Keratinocyte (primary cell): ENCODE measurements at regions not wholly inside any gene's neighbourhood (a gene's known extent, or its start where the extent isn't known, plus 50 kb on each side); places are given as distances from the start of the nearest gene placed in this dataset.

ENCODE experiments used
- DNase-seq: peaks from one replicate; pipeline ENCODE4 v3.0.0-alpha.2; 2011; ENCODE audit warnings: low read depth, missing footprints, low spot score
- FAIRE-seq: peaks from 2 replicates; lab custom pipeline; 2011; peaks lifted over from hg19 to GRCh38; lab: Jason Lieb, UNC
- H2AFZ ChIP-seq: 2 replicates; pipeline ENCODE4 v1.6.0; 2012; ENCODE audit warnings: low read length, control low read depth, inconsistent platforms; ENCODE audit not compliant: control insufficient read depth
- H3K27ac ChIP-seq: 2 replicates; pipeline ENCODE4 v1.5.1; 2011; ENCODE audit warnings: low read length; ENCODE audit not compliant: control insufficient read depth, insufficient read depth
- H3K27me3 ChIP-seq: 3 replicates; pipeline ENCODE4 v1.6.0; 2011; ENCODE audit warnings: low read length; ENCODE audit not compliant: control insufficient read depth, insufficient read depth; ENCODE audit errors: extremely low read depth
- H3K36me3 ChIP-seq, 2 experiments: 2 replicates in 1 of 2; 3 replicates in 1 of 2; pipeline ENCODE4 v1.5.1; 2011; ENCODE audit warnings: low read length in 2 of 2, mild to moderate bottlenecking in 1 of 2; ENCODE audit not compliant: control insufficient read depth in 2 of 2, insufficient read depth in 2 of 2; ENCODE audit errors: extremely low read depth in 1 of 2
- H3K4me1 ChIP-seq: 3 replicates; pipeline ENCODE4 v1.5.1; 2011; ENCODE audit warnings: low read length; ENCODE audit not compliant: control insufficient read depth, insufficient read depth; ENCODE audit errors: extremely low read depth
- H3K4me2 ChIP-seq: 3 replicates; pipeline ENCODE4 v1.6.0; 2011; ENCODE audit warnings: low read depth, low read length; ENCODE audit not compliant: control insufficient read depth, insufficient read depth; ENCODE audit errors: extremely low read depth
- H3K4me3 ChIP-seq, 3 experiments: fragments of 200-600 bp in 1 of 3; sonication (generic) in 1 of 3; 2 replicates in 2 of 3; 3 replicates in 1 of 3; pipeline ENCODE4 v1.5.1; 2011 to 2016; ENCODE audit warnings: low read length in 3 of 3, mild to moderate bottlenecking in 3 of 3, control low read depth in 2 of 3, inconsistent platforms in 1 of 3, low read depth in 1 of 3, mixed read lengths in 1 of 3, mixed run types in 1 of 3, moderate library complexity in 1 of 3; ENCODE audit not compliant: control insufficient read depth in 2 of 3, insufficient read depth in 2 of 3; ENCODE audit errors: extremely low read depth in 1 of 3
- H3K79me2 ChIP-seq: 2 replicates; pipeline ENCODE4 v1.6.0; 2012; ENCODE audit warnings: low read length; ENCODE audit not compliant: control insufficient read depth, insufficient read depth
- H3K9ac ChIP-seq: 3 replicates; pipeline ENCODE4 v1.6.0; 2011; ENCODE audit warnings: low read length; ENCODE audit not compliant: control insufficient read depth, insufficient read depth; ENCODE audit errors: extremely low read depth
- H3K9me1 ChIP-seq: 3 replicates; pipeline ENCODE4 v1.6.0; 2011; ENCODE audit warnings: low read length; ENCODE audit not compliant: control insufficient read depth, insufficient read depth; ENCODE audit errors: extremely low read depth
- H3K9me3 ChIP-seq: 2 replicates; pipeline ENCODE4 v1.5.1; 2012; ENCODE audit warnings: low read depth, low read length; ENCODE audit not compliant: control insufficient read depth
- H4K20me1 ChIP-seq: 3 replicates; pipeline ENCODE4 v1.6.0; 2011; ENCODE audit warnings: low read length; ENCODE audit not compliant: control insufficient read depth, insufficient read depth; ENCODE audit errors: extremely low read depth
- CTCF ChIP-seq, 3 experiments: IDR thresholded peaks in 1 of 3; conservative IDR thresholded peaks in 1 of 3; optimal IDR thresholded peaks in 1 of 3; 2 replicates in 2 of 3; 3 replicates in 1 of 3; pipeline versions ENCODE3 to v1.5.1; 2011; ENCODE audit warnings: low read length in 3 of 3, mild to moderate bottlenecking in 3 of 3, moderate library complexity in 2 of 3, control low read depth in 1 of 3, inconsistent platforms in 1 of 3; ENCODE audit not compliant: insufficient read depth in 2 of 3; ENCODE audit errors: extremely low read depth in 1 of 3
- EZH2 ChIP-seq: IDR thresholded peaks from one replicate; pipeline ENCODE4 v1.6.1; 2012; ENCODE audit warnings: inconsistent platforms, mild to moderate bottlenecking, low read length, moderate library complexity
- dilution Hi-C: fragments of 300-500 bp; cut with MboI; formaldehyde crosslinking; loops from one replicate; pipeline ENCODE4 v1.7.0; 2020; ENCODE audit warnings: low sequenced_read_pairs; ENCODE audit not compliant: extremely low pct_ligation_motif_present

GRCh38 chr7:69032848-69033247 is 565.4 kb upstream of the AUTS2 start:
- no peak overlapping the region for H3K9ac ChIP-seq
- no peak overlapping the region for H3K27ac ChIP-seq
- no peaks in the 10 kb centered on the region for H3K9me1 ChIP-seq
- DNase-seq (no peak), FAIRE-seq (no peak)
- H3K4me1 ChIP-seq = no peaks in the 10 kb centered on the region
- H3K4me2 ChIP-seq = no peak overlapping the region
- no peak overlapping the region for H2AFZ ChIP-seq
- dilution Hi-C loops = no loop called here
- H3K36me3 ChIP-seq = no peaks in the 10 kb centered on the region
- H3K79me2 ChIP-seq = no peaks in the 10 kb centered on the region
- H3K27me3 ChIP-seq = no peaks in the 10 kb centered on the region
- no peaks in the 10 kb centered on the region for H3K9me3 ChIP-seq
- H3K4me3 ChIP-seq = no peak overlapping the region
- no peak for TF ChIP-seq EZH2
- no peak for TF ChIP-seq CTCF (optimal IDR thresholded peaks at IDR 0.05 in 1 of 3, IDR thresholded peaks at IDR 0.05 in 1 of 3, conservative IDR thresholded peaks at IDR 0.05 in 1 of 3; ENCODE audit: extremely low read depth in 1 of 3, insufficient read depth in 2 of 3, low read length in 3 of 3)
- H4K20me1 ChIP-seq = no peaks in the 10 kb centered on the region

- TF ChIP-seq EZH2 (no peak), CTCF (optimal IDR thresholded peaks at IDR 0.05 in 1 of 3, IDR thresholded peaks at IDR 0.05 in 1 of 3, conservative IDR thresholded peaks at IDR 0.05 in 1 of 3; ENCODE audit: extremely low read depth in 1 of 3, insufficient read depth in 2 of 3, low read length in 3 of 3) (no peak)
- H3K4me1 ChIP-seq = no peaks in the 10 kb centered on the region
- H3K36me3 ChIP-seq = no peaks in the 10 kb centered on the region
- FAIRE-seq (no peak), DNase-seq (no peak)
- H3K79me2 ChIP-seq = no peaks in the 10 kb centered on the region
- no peak overlapping the region for H3K4me3 ChIP-seq
- H3K27me3 ChIP-seq = no peaks in the 10 kb centered on the region
- H3K9ac ChIP-seq = no peak overlapping the region
- no peak overlapping the region for H2AFZ ChIP-seq
- no peaks in the 10 kb centered on the region for H3K9me1 ChIP-seq
- H3K27ac ChIP-seq = no peak overlapping the region
- H4K20me1 ChIP-seq = no peaks in the 10 kb centered on the region
- no peaks in the 10 kb centered on the region for H3K9me3 ChIP-seq
- H3K4me2 ChIP-seq = no peak overlapping the region
- dilution Hi-C loops = no loop called here
Observed at GRCh38 chr7:69035826-69036225, 562.4 kb upstream of the AUTS2 start.
